ENCODE measurements at regions not wholly inside any gene's neighbourhood (a gene's known extent, or its start where the extent isn't known, plus 50 kb on each side); places are given as distances from the start of the nearest gene placed in this dataset.
"Not testable (repeated sequence)": the region's sequence is repeated elsewhere in the genome, so short reads cannot be mapped to it uniquely, and the experiment has no call there.

DNA sequence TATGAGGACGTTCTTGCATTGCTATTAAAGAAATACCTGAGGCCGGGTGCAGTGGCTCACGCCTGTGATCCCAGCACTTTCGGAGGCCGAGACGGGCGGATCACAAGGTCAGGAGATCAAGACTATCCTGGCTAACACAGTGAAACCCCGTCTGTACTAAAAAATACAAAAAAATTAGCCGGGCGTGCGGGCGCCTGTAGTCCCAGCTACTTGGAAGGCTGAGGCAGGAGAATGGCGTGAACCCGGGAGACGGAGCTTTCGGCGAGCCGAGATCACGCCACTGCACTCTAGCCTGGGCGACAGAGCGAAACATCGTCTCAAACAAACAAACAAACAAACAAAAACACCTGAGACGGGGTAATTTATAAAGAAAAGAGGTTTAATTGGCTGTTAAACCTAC lies 674.0 kb downstream of the BRINP1 start:
- H3K27ac ChIP-seq (ENCODE audit: low read depth, low read length, severe bottlenecking); H3K9me3 ChIP-seq (ENCODE audit: control insufficient read depth, low read length); H3K4me1 ChIP-seq (ENCODE audit: control insufficient read depth, insufficient read depth, low read length, poor library complexity, severe bottlenecking); H3K36me3 ChIP-seq (ENCODE audit: control insufficient read depth, insufficient read depth, low read length); H3K4me3 ChIP-seq (ENCODE audit: extremely low read depth, insufficient read depth, low read length, poor library complexity, severe bottlenecking): not testable (repeated sequence)
- WGBS, 2 experiments (ENCODE audit: insufficient coverage in 2 of 2), result 84 to 91% methylated on average over 11 to 16 of the region's 23 CpGs

DNA sequence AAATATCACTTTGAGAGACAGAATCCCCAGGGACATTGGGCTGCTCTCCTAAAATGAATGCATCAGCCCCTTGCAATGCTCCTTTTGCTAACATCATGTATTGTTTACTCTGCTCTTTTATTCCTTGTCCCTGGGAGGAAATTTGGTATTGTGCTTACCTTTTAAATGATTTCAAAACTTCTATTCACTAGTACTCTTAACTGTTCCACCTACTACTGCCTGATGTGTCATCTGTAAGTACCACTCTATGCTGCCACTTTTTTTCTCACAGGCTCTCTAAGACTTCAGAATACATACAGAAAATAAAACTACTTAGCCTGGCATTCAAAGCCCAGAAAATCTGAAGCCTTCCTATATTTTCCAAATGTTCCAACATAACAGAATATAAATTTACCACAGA lies 667.2 kb downstream of the BRINP1 start:
- Histone ChIP-seq H3K4me3 (ENCODE audit: extremely low read depth, insufficient read depth, low read length, poor library complexity, severe bottlenecking) (no peak overlapping the region), H3K9me3 (ENCODE audit: control insufficient read depth, low read length) (no peaks in the 10 kb centered on the region), H3K36me3 (ENCODE audit: control insufficient read depth, insufficient read depth, low read length) (no peaks in the 10 kb centered on the region), H3K4me1 (ENCODE audit: control insufficient read depth, insufficient read depth, low read length, poor library complexity, severe bottlenecking) (no peaks in the 10 kb centered on the region), H3K27ac (ENCODE audit: low read depth, low read length, severe bottlenecking) (no peak overlapping the region)

DNA sequence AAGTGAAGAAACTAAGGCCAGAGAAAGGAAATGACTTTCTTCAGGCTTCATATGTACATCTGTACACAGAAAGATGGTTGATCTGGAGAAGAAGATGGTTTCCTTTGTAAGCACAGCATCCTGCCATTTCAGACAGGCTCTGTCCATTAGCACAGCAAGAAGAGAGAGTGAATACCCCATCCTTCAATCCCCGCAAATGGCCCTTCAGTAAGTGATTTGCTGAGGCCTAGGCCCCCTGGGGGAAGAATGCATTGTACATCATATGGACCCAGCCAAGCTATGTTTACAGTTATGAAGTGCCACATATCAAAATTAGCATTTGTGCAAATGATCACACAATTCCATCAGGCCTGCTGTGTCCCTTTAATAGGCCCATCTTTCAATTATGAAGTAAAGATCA lies 657.4 kb downstream of the BRINP1 start:
- Histone ChIP-seq H3K36me3 (ENCODE audit: control insufficient read depth, insufficient read depth, low read length) (no peaks in the 10 kb centered on the region), H3K4me1 (ENCODE audit: control insufficient read depth, insufficient read depth, low read length, poor library complexity, severe bottlenecking) (no peaks in the 10 kb centered on the region), H3K9me3 (ENCODE audit: control insufficient read depth, low read length) (no peaks in the 10 kb centered on the region), H3K27ac (ENCODE audit: low read depth, low read length, severe bottlenecking) (no peak overlapping the region), H3K4me3 (ENCODE audit: extremely low read depth, insufficient read depth, low read length, poor library complexity, severe bottlenecking) (no peak overlapping the region)
- WGBS, 2 experiments (ENCODE audit: insufficient coverage in 2 of 2), result 67% methylated on average over 1 of the region's 1 CpG; no CpG with 5 or more reads in 1 of the 2 experiments

DNA sequence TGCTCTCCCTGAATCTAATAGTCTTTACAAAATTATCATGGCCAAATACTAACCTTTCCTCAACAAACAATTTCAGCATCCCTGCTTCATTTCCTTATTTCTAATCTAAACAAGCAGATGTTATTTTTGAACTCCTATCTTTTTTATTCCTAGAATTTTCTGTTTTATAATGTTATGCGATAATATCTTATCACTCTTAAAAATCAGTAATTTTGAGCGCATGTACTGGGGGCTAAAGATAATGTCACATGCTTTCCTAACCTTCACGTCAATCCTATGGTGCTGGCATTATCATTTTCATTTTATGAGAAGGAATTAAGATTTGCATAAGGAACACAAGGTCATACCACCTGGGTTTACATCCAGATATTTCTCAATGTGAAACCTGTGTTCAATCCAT lies 648.0 kb downstream of the BRINP1 start:
- no peak overlapping the region for H3K4me3 ChIP-seq (ENCODE audit: extremely low read depth, insufficient read depth, low read length, poor library complexity, severe bottlenecking)
- no peak overlapping the region for H3K27ac ChIP-seq (ENCODE audit: low read depth, low read length, severe bottlenecking)
- no peaks in the 10 kb centered on the region for H3K9me3 ChIP-seq (ENCODE audit: control insufficient read depth, low read length)
- no peaks in the 10 kb centered on the region for H3K4me1 ChIP-seq (ENCODE audit: control insufficient read depth, insufficient read depth, low read length, poor library complexity, severe bottlenecking)
- 80% methylated on average over 1 of the region's 3 CpGs; no CpG with 5 or more reads in 1 of the 2 experiments for WGBS, 2 experiments (ENCODE audit: insufficient coverage in 2 of 2)
- no peaks in the 10 kb centered on the region for H3K36me3 ChIP-seq (ENCODE audit: control insufficient read depth, insufficient read depth, low read length)

DNA sequence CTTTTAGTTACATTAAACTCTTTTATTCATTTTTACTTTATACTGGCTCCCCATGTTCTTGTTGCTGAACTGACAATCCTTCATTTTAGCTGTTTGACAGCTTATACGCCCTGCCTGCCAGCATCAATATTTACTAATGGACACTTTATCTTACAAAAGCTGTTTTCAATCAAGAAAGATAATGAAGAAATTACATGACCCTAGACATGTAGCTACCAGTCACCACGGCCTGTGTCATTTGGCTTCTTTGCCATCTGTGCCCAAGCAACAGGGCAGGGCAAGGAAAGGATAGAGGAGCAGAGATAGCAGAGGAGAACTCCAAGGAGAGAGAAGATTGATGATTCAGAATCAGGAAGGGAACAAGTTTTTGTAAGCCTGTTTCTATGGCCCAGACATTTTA lies 647.3 kb downstream of the BRINP1 start:
- H3K9me3 ChIP-seq (ENCODE audit: control insufficient read depth, low read length), result no peaks in the 10 kb centered on the region
- H3K4me1 ChIP-seq (ENCODE audit: control insufficient read depth, insufficient read depth, low read length, poor library complexity, severe bottlenecking), result no peaks in the 10 kb centered on the region
- no peak overlapping the region for H3K27ac ChIP-seq (ENCODE audit: low read depth, low read length, severe bottlenecking)
- 100% methylated on average over 1 to 2 of the region's 2 CpGs for WGBS, 2 experiments (ENCODE audit: insufficient coverage in 2 of 2)
- no peaks in the 10 kb centered on the region for H3K36me3 ChIP-seq (ENCODE audit: control insufficient read depth, insufficient read depth, low read length)
- H3K4me3 ChIP-seq (ENCODE audit: extremely low read depth, insufficient read depth, low read length, poor library complexity, severe bottlenecking), result no peak overlapping the region

GRCh38 chr9:118729981-118730380 lies 639.3 kb downstream of the BRINP1 start:
- H3K27ac ChIP-seq (ENCODE audit: low read depth, low read length, severe bottlenecking), result no peak overlapping the region
- 100% methylated on average over 1 of the region's 2 CpGs for WGBS, 2 experiments (ENCODE audit: insufficient coverage in 2 of 2)
- H3K4me3 ChIP-seq (ENCODE audit: extremely low read depth, insufficient read depth, low read length, poor library complexity, severe bottlenecking), result no peak overlapping the region
- H3K36me3 ChIP-seq (ENCODE audit: control insufficient read depth, insufficient read depth, low read length), result no peaks in the 10 kb centered on the region
- H3K4me1 ChIP-seq (ENCODE audit: control insufficient read depth, insufficient read depth, low read length, poor library complexity, severe bottlenecking), result no peaks in the 10 kb centered on the region
- H3K9me3 ChIP-seq (ENCODE audit: control insufficient read depth, low read length), result no peaks in the 10 kb centered on the region

GRCh38 chr9:118732998-118733397 lies 636.2 kb downstream of the BRINP1 start:
- Histone ChIP-seq H3K4me3 (ENCODE audit: extremely low read depth, insufficient read depth, low read length, poor library complexity, severe bottlenecking) (no peak overlapping the region), H3K36me3 (ENCODE audit: control insufficient read depth, insufficient read depth, low read length) (no peaks in the 10 kb centered on the region), H3K27ac (ENCODE audit: low read depth, low read length, severe bottlenecking) (no peak overlapping the region), H3K4me1 (ENCODE audit: control insufficient read depth, insufficient read depth, low read length, poor library complexity, severe bottlenecking) (no peaks in the 10 kb centered on the region), H3K9me3 (ENCODE audit: control insufficient read depth, low read length) (peaks cover 20% of the 10 kb centered on the region)
- no CpG with 5 or more reads among the region's 1 CpG for WGBS, 2 experiments (ENCODE audit: insufficient coverage in 2 of 2)

GRCh38 chr9:118734696-118735095 lies 634.5 kb downstream of the BRINP1 start:
- WGBS, 2 experiments (ENCODE audit: insufficient coverage in 2 of 2), result 65 to 80% methylated on average over 1 to 2 of the region's 2 CpGs
- no peak overlapping the region for H3K27ac ChIP-seq (ENCODE audit: low read depth, low read length, severe bottlenecking)
- peaks cover 20% of the 10 kb centered on the region for H3K9me3 ChIP-seq (ENCODE audit: control insufficient read depth, low read length)
- H3K4me3 ChIP-seq (ENCODE audit: extremely low read depth, insufficient read depth, low read length, poor library complexity, severe bottlenecking), result no peak overlapping the region
- H3K36me3 ChIP-seq (ENCODE audit: control insufficient read depth, insufficient read depth, low read length), result no peaks in the 10 kb centered on the region
- no peaks in the 10 kb centered on the region for H3K4me1 ChIP-seq (ENCODE audit: control insufficient read depth, insufficient read depth, low read length, poor library complexity, severe bottlenecking)

- Histone ChIP-seq H3K36me3 (ENCODE audit: control insufficient read depth, insufficient read depth, low read length) (no peaks in the 10 kb centered on the region), H3K4me1 (ENCODE audit: control insufficient read depth, insufficient read depth, low read length, poor library complexity, severe bottlenecking) (no peaks in the 10 kb centered on the region), H3K27ac (ENCODE audit: low read depth, low read length, severe bottlenecking) (no peak overlapping the region), H3K4me3 (ENCODE audit: extremely low read depth, insufficient read depth, low read length, poor library complexity, severe bottlenecking) (no peak overlapping the region), H3K9me3 (ENCODE audit: control insufficient read depth, low read length) (peaks cover 20% of the 10 kb centered on the region)
These were observed 632.8 kb downstream of the BRINP1 start for GRCh38 chr9:118736406-118736805.

DNA sequence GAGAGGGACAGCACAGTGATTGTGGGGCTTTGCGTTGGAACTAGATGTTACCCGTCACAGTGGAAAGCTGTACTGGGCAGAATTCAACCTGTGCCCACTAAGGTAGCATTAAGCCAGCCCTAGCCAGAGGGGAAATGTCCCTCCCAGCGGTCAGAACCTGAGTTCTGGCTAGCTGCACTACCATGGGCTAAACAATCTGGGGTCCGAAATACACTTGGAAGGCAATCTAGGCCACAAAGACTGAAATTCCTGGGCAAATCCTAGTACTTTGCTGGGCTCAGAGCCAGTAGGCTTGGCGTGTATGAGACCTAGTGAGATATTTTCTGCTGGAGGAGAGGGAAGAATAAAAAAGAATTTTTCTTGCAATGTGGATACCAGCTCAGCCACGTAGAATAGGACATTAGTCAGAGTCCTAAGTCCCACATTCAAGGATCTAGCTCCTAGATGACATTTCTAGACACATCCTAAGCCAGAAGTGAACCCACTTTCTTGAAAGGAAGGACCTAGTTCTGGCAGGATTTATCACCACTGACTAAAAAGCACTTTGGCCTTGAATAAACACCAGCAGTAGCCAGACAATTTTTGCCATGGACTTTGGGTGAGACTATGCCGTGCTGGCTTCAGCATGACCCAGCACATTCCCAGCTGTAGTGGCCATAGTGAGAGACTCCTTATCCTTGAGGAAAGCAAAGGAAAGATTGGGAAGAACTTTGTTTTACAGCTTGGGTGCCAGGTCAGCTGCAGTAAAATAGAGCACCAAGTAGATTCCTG lies 618.0 kb downstream of the BRINP1 start:
- H3K9me3 ChIP-seq (ENCODE audit: control insufficient read depth, low read length), result no peaks in the 10 kb centered on the region
- no peak overlapping the region for H3K27ac ChIP-seq (ENCODE audit: low read depth, low read length, severe bottlenecking)
- H3K4me3 ChIP-seq (ENCODE audit: extremely low read depth, insufficient read depth, low read length, poor library complexity, severe bottlenecking), result no peak overlapping the region
- WGBS, 2 experiments (ENCODE audit: insufficient coverage in 2 of 2), result 91 to 93% methylated on average over 7 of the region's 7 CpGs
- no peaks in the 10 kb centered on the region for H3K36me3 ChIP-seq (ENCODE audit: control insufficient read depth, insufficient read depth, low read length)
- H3K4me1 ChIP-seq (ENCODE audit: control insufficient read depth, insufficient read depth, low read length, poor library complexity, severe bottlenecking), result no peaks in the 10 kb centered on the region

- 83 to 94% methylated on average over 2 to 3 of the region's 3 CpGs for WGBS, 2 experiments (ENCODE audit: insufficient coverage in 2 of 2)
- Histone ChIP-seq H3K4me1 (ENCODE audit: control insufficient read depth, insufficient read depth, low read length, poor library complexity, severe bottlenecking) (no peaks in the 10 kb centered on the region), H3K36me3 (ENCODE audit: control insufficient read depth, insufficient read depth, low read length) (no peaks in the 10 kb centered on the region), H3K4me3 (ENCODE audit: extremely low read depth, insufficient read depth, low read length, poor library complexity, severe bottlenecking) (no peak overlapping the region), H3K9me3 (ENCODE audit: control insufficient read depth, low read length) (no peaks in the 10 kb centered on the region), H3K27ac (ENCODE audit: low read depth, low read length, severe bottlenecking) (no peak overlapping the region)
These were observed 617.4 kb downstream of the BRINP1 start for GRCh38 chr9:118751848-118752223.
